HCT116 (cell line): ENCODE measurements at regions not wholly inside any gene's neighbourhood (a gene's known extent, or its start where the extent isn't known, plus 50 kb on each side); places are given as distances from the start of the nearest gene placed in this dataset.

Experiments used
- ATF3 ChIP-seq: IDR thresholded peaks from 2 replicates; pipeline ENCODE4 v1.6.1; 2012
- CTCF ChIP-seq, 3 experiments: fragments of 200-600 bp in 1 of 3; sonication (generic) in 1 of 3; IDR thresholded peaks in 2 of 3; conservative IDR thresholded peaks in 1 of 3; 2 replicates each; pipeline ENCODE4 v1.5.1; 2012 to 2017; ENCODE audit warnings: low read depth in 2 of 3, low read length in 2 of 3, antibody characterized with exemption in 1 of 3, borderline replicate concordance in 1 of 3, control low read depth in 1 of 3, mild to moderate bottlenecking in 1 of 3, mixed read lengths in 1 of 3, mixed run types in 1 of 3, moderate library complexity in 1 of 3; ENCODE audit not compliant: insufficient read depth in 1 of 3
- EZH2 ChIP-seq: fragments of 200-600 bp; sonication (generic); IDR thresholded peaks from 2 replicates; pipeline ENCODE4 v1.6.1; 2017; ENCODE audit warnings: antibody characterized with exemption, mixed run types
- MAX ChIP-seq: IDR thresholded peaks from 2 replicates; pipeline ENCODE4 v1.6.1; 2012
- POLR2A ChIP-seq: IDR thresholded peaks from 2 replicates; pipeline ENCODE4 v1.7.0; 2011; ENCODE audit warnings: borderline replicate concordance; ENCODE audit not compliant: insufficient read depth, insufficient read length; ENCODE audit errors: extremely low read depth
- POLR2AphosphoS5 ChIP-seq: IDR thresholded peaks from 2 replicates; pipeline ENCODE4 v1.6.1; 2011; ENCODE audit warnings: mild to moderate bottlenecking, low read depth, low read length, moderate library complexity
- RAD21 ChIP-seq: IDR thresholded peaks from 2 replicates; pipeline ENCODE4 v1.6.1; 2012; ENCODE audit warnings: low read depth, mild to moderate bottlenecking
- SIN3A ChIP-seq: IDR thresholded peaks from 2 replicates; pipeline ENCODE4 v1.6.1; 2012; ENCODE audit warnings: low read depth
- SRF ChIP-seq: IDR thresholded peaks from 2 replicates; pipeline ENCODE4 v1.6.1; 2012; ENCODE audit warnings: low read depth
- YY1 ChIP-seq: IDR thresholded peaks from 2 replicates; pipeline ENCODE4 v1.6.1; 2011; ENCODE audit warnings: low read length, low read depth, moderate library complexity, mild to moderate bottlenecking; ENCODE audit not compliant: insufficient replicate concordance; ENCODE audit errors: extremely low read depth

GRCh38 chr4:121479808-121480207, 99.0 kb upstream of the QRFPR start:
- TF ChIP-seq RAD21 (no peak), POLR2AphosphoS5 (no peak), POLR2A (no peak), CTCF (IDR thresholded peaks at IDR 0.05 in 2 of 3, conservative IDR thresholded peaks at IDR 0.05 in 1 of 3; ENCODE audit: borderline replicate concordance in 1 of 3, insufficient read depth in 1 of 3, low read depth in 2 of 3, low read length in 2 of 3) (no peak), YY1 (no peak), ATF3 (no peak), SRF (no peak), MAX (no peak), EZH2 (no peak), SIN3A (no peak)
